NOMO-1 treated with DMSO at 0.1 percent for 48 hours (cell line): ENCODE measurements at regions not wholly inside any gene's neighbourhood (a gene's known extent, or its start where the extent isn't known, plus 50 kb on each side); places are given as distances from the start of the nearest gene placed in this dataset.

ENCODE experiments used
- DNase-seq: peaks from one replicate; lab custom pipeline; 2025; ENCODE audit not compliant: unreplicated experiment; lab: John Stamatoyannopoulos, UW

DNA sequence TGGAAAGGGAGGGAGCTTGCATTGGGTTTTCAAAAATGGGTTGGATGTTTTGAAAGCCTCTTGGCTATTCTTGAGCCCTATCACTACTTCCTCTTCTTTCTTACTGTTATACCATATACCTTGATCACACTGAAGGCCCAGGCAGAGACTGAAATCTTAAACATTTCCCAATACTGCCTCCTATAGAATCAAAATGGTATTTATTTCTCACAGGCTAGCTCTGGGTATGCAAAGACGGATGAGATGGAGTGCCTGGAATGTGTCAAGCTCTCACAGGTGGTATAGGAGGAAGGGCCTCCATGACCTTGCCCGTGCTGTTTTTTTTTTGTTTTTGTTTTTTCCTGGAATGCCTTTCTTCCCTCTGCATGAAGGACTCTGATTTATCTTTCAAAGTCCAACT is 268.4 kb upstream of the USP24 start:
- DNase-seq: no peak

DNA sequence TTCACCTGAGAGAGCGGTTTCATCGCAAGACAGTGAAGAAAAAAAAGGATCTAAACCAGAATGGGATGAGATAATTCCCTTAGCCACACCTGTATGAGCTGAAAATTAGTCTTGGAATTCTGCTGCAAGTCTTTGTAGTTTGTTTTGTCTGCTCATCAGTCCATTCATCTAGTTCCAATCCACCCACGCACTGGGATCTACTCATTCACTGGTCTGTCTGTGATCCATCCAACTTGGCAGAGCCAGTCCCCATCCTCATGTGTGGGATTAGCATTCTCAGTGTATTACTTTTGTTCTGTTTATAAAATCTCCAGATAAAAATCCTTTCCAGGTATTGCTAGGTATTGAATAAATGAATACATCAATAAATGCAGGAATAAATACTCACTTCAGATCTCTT is 266.5 kb upstream of the USP24 start:
- DNase-seq: no peak

DNA sequence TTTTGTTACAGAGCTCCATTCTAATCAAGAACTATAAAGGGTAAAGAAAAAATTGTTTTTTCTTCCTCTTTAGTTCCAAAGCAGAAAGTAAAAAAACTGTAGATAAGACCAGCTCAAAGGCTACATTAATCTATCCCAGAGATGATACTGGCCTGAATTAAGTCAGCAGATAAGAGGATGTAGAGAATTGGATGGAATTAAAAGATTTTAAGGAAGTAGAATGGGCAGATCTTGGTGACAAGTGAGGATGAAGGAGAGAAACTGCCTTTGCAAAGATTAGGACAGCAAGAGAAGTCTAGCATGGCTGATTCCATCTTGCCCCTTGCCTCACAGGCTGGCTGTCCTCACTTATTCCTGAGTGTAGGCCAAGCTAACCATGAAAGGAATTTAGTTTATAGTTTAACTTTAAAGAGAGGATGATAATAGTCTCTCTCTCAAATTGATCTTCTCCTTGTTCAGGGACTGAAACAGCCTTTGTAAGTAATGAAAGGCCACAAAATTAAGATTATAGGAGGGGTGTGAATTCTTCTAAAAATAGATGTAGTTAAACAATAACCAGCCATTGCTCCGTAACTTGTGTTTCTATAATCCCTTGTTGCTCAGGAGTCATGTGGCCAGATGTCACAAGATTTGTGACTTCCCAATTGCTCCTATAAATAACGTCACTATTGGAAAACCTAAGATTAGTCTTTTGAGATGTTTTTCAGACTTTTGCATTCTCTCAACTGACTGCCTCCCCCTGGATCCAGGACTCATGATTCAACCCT is 265.0 kb upstream of the USP24 start:
- DNase-seq: no peak

DNA sequence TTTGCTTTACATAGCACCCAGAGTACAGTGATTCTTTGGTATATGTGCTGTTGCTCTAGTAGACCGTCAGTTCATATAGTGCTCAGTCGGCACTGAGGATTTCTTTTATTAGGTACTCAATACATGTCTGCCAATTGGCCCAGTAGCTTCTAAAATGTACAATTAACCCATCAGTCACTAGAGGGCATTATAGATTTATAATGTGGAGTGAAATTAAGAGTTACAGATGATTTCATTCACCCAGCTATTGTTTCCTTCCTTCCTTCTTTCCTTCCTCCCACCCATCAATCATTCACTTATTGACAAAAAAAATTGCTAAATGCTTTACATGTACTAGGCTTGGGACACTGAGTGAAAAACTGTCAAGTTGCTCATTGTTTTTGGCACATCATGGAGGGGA is 263.6 kb upstream of the USP24 start:
- no peak for DNase-seq

DNA sequence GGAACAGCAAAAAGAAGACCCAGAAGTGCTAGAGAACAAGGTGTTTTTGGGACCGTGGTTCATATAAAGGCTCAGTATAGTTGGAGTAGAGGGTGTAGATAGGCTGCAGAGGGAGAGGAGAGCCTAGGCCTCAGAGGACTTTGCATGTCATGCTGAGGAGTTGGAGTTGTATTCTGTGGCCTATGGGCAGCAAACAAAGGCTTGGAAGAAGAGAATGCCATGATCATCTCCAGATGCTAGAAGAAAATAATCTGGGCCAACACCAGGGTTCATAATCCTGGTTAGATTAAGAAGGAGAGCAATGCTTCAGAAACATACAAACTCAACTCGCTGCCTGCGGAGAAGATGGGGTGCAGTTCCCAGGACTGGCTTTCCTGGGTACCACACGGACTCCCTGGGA is 262.8 kb upstream of the USP24 start:
- DNase-seq: no peak

DNA sequence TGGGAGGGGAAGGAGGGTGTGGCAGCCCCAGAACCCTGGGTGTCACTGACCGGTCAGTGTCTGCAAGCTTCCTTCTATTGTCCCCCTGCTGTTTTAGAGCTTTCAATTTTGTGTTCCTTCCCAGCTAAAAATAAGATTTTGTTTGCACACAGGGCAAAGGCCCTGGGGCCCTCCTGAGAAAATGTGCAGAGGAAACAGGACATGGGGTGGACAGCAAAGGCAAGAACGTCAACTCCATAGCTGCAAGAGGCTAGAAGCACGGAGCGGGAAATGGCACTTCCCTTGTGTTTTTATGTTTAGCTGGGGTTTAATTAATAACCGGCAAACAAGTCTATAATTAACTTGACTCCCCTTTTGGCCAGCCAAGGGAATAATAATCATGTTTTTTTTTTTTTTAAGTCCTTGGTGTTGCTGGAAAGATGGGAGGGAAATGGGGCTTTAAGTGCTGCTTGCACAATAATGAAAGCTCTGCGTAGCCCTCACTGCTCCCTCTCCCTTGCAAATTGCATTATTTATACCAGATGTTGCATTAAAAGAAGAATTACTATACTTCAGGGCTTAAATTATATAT is 261.4 kb upstream of the USP24 start:
- DNase-seq: no peak

DNA sequence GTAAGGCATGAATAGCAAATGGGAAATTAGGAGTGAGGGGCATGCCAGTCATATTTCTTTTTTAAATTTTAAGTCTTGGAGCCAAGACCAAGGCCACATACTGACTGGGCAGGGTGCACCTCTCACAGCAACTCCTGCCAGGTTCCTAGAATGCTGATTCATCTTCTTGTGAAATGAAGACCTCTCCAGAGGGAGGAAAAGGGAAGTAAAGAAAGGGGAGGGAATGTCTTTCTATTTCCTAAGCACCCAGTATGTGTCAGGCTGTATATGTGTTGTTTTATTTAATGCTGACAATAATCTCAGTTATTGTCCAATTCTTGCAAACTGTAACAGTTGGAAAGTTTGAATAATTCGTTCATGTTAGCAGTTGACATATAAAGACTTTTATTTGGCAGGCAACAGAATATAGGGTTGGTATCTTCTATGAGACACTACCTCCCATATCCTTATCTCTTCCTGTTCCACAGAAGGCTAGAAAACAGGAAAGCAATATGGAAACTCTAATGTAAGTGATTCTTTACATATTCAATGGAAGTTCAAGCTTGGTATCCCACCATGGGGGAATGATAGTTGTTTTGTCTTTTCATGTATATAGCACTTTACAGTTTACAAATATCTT is 259.1 kb upstream of the USP24 start:
- peak; percentile 42 for DNase-seq

DNA sequence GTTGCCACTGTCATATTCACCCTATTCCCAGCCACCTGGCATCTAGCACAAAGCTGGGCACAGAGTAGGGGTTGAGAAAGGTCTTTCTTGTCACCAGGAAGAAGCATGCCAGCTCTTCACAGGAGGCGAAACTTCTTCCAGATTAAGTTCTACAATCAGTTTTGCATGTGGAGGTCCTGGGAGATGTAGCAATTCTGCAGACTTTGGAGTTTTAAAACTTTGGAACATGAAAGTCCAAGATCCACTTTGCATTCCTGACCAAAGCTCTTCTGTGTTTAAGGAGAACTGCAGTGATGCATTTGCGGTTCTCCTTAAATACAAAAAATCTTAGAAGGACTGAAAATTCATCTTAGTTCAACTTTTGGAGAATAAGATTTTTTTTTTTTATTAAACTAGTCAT is 258.5 kb upstream of the USP24 start:
- no peak for DNase-seq

DNA sequence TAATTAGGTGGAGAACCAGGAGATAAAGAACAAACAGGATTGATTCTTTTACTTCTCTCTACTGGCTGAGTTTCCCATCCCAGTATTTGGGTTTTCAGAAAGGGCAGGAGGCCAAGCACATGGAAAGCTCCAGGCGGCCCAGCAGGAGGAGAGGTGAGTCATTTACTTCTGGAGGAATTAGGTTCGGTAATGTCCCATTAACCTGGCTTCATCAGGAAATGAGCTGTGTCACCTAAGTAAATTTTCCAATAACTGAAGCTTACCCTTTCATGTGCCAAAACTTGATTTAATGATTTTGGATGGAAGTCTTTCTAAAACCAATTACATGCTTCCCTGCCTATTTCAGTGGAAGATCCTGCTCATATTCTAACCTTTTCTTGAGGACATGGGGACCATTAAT is 257.6 kb upstream of the USP24 start:
- DNase-seq: no peak

DNA sequence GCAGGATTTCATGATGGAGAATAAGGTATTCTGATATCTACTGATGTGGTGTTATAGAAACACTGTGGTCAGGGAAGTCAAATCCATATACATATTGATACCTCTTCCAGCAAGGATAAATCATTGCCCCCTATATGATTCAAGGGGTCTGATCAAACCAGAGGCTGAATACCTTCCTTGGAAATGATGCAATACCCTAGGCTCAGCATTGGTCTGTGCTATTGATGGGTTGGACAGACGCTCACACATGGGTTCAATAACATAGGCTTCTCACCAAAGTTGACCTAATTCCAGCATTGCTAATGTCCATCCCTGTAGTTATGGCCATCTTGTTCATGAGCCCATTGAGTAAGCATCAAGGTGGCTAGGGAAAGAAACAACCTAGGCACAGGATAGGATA is 257.0 kb upstream of the USP24 start:
- DNase-seq: no peak

DNA sequence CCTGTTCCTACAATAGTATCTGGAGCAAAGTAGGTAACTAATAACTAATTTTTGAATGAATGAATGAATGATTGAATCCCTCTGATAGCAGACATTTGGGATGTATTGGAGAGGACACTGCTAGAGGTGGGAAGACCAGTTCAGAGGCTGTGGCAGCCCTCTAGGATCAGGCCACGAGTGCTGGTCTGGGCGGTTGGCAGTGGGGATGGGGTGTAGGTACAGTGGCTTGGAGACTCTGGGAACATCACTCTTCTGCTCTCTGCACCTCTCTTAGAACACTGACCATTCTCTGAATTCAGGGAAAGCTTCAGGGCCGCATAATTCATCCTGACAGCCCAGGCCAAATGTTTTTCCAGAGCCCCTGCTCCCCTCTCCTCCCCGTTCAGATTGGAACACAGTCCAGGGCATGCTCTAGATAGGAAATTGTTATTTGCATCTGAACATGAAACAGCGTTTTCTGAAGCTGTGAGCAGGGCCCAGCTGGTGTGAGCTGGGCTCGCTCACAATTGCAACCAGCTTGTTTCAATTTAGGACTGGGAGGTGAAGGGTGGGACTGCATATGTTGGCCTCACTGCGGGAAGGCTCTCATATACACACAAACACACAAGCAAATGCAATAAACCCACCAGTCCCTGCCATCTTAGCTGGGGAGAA is 253.1 kb upstream of the USP24 start:
- DNase-seq: no peak

DNA sequence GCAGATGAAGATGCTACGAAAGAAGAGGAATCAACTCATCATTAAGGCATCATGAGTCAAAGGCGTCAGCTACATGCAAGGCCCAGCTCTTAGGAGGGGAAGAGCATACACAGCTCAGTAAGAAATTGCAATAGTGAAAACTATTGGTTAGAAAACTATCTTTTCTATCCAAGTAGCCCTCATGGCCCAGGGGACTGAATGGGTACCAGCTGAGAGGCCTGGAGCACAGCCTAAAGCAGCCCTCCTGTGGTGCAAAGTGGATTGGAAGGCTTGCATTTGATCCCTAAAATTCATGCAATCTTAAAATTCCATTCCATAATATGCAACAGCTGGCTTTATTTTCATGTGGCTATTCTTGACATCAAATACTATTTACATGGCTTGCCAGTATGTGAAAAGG is 251.8 kb upstream of the USP24 start:
- no peak for DNase-seq

DNA sequence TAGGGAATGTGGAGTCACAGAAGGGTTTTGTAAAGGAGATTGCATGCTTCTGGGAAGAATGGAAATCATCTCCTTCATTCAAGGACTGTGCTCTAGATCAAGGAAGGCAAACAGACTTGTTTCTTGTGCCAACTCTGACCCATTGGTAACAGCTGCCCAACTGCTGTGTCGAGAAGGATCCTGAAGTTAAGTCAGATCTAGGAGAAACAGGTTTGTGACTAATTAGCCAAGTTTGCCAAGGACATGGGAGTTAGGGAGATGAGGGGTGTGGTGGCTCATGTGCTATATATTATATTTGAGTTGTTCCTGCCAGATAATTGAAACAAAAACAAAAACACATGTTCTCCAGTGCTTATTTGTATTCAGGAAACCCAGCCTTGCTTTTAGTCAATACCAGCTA is 251.2 kb upstream of the USP24 start:
- no peak for DNase-seq

DNA sequence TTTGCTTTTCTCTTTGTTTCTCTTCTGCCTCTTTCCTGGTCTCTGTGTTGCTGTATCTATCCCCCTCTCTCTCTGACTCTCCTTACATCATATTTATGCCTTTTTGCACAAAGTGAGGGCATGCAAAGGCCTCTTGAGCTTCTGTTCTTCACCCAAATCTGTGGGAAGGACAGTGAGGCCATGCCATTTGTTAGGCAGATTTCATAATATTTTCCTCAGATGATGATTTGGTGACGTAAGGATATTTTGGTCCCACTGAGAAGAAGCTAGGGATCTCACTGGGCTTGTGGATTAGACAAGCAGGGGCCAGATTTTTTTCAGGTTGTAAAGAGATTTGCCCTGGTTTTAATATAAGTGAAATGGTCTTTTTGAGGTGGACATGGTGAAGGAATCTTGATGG is 249.4 kb upstream of the USP24 start:
- no peak for DNase-seq

DNA sequence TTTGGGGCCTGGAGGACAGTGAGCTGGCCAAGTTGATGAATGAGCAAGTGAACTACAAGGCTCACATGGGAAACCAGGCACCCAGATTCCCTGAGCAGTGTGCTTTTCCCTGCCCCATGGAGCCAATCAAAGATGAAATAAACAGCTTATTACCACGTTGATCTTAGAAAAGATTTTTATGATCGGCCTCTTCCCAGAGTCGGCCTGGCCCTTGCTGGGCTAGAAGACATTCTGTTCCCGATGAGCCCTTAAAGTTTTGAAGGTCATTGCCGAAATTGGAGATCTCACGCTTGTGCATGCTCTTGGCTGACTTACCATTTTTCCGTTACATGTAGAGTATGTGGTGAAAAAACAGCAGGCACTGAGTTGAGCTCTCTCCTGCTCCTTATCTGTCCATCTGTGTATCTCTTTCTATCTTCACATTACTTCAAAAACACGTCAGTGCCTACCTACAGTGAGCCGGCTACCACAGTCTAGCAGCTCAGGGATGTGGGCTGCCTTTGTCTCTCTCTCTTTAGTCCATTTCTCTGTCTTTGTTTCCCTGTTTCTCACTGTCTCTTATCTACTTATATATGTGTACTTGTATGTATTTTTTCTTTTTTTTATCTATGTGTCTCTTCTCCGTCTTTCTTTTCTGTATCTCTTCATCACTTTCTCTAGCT is 248.8 kb upstream of the USP24 start:
- DNase-seq: no peak

DNA sequence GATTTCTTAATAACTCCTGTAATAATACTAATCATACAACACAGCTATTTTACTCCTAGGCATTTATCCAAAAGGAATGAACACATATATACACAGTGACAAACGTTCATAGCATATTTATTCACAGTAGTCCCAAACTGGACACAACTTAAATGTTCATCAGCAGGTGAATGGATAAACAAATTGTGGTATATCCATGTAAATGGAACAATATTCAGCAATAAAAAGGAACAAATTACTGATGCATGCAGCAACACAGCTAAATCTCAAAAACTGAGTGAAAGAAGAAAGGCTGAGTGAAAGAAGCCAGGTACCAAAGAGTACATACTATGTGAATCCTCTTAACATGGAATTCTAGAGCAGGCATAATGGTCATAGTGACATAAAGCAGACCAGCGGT is 242.7 kb upstream of the USP24 start:
- DNase-seq: no peak

DNA sequence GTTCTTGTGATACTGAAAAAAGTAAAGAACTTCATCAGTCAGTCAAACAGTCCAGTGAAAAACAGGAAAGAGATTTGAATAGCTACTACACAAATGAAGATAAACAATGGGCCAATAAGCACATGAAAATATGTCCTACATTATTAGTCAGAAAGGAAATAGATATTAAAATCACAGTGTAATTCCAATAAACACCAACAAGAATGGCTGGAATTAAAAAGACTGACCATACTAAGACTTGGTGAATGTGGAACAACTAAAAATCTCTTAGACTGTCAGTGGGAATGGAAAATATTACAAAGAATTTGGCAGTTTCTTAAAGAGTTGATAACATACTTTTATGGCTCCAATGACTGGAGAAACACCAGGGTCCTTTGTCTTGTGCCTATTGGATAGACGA is 241.8 kb upstream of the USP24 start:
- DNase-seq: no peak

DNA sequence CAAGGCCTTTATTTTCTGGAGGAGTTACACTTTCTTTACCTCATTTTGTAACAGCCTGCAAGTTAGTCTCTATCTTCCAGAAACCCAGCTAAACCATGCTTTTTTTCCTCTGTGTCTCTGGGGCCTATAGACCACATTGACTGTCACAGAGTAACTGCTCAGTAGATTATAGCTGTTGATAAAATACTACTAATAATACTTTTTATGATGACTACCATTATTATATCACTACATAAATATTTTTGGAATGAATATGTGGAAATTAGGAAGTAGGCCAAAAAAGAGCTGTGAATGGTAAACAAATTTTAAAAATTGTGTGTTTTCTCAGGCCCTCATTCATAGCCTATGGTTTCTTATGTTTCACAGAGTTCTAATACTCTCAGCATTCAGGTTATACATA is 233.1 kb upstream of the USP24 start:
- DNase-seq: no peak

DNA sequence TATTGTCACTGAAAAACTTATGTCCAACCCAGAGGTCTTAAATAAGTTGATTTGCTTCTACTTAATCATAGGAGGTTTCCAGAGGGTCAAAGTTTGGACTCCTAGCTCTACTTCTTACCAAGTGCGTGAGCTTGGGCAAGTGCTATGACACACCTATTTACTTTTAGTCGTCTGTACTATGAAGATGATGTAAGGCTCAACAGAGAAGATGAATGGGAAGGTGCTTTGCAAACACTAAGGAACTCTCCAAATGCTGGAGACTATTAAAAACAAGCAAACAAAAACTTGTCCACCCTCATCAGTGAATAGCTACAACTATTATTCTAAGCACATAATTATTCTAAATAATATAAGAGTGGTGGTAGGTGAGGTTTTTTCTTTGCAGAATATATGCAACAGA is 232.3 kb upstream of the USP24 start:
- DNase-seq: no peak

DNA sequence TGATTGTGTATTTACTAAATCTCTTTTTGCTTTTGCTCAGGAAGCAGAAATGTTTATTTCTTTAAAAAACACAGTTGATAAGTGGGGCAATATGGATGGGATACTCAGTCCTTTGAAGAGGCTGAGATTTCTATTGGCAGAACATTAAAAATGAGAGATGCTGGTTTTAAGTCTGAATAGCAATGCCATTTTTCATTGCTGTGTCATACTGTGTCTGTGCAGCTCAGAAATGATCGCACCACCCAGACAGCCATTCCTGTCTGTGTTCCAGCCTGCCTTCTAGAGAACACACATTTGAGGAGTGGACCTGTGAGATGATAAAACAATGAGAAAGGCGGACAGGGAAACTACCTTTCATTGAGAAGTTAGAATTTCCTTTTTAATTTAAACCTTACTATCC is 231.2 kb upstream of the USP24 start:
- DNase-seq: no peak

DNA sequence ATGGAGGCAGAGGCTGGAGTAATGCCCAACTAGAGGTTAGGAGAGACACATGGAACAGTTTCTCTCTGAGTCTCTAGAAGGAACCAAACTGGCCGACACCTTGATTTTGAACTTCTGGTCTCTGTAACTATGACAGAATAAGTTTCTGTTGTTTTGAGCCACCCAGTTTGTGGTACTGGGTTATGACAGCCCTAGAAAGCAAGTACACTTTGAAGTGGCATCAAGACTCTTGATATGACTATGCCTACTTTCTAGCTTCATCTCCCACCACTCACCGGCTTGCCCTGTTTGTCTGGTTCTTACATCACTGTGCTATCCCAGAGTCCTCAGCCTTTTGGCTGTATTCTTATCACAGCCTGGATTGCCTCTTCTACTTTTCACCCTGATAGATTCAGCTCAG is 230.3 kb upstream of the USP24 start:
- DNase-seq: no peak

DNA sequence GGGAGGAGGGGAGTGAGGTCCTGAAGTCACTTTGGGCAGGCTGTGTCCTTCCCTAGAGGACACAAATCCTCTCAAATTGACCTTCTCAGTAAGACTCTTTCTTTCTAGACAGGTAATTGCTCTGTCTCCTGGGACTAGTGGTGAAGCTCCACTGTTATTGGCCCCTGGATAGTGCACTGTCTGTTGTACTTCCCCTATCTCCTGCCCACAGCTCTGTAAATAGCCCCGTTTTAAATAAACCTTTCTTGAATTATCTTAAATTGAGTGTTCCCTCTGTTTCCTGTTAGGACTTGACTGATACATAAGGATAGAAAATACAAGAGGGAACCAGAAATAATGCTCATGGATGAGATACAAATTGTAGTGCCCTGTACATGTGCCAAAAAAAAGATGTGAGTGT is 229.5 kb upstream of the USP24 start:
- DNase-seq: no peak
